ENCODE measurements at regions not wholly inside any gene's neighbourhood (a gene's known extent, or its start where the extent isn't known, plus 50 kb on each side); places are given as distances from the start of the nearest gene placed in this dataset.

GRCh38 chr21:19914028-19914427, 1084.2 kb upstream of the NCAM2 start:
- no peaks in the 10 kb centered on the region for H3K36me3 Mint-ChIP-seq
- TF ChIP-seq CTCF (conservative IDR thresholded peaks at IDR 0.05): no peak
- no peak overlapping the region for H3K4me3 Mint-ChIP-seq
- no peaks in the 10 kb centered on the region for H3K4me1 Mint-ChIP-seq (ENCODE audit: unreplicated experiment)
- no peaks in the 10 kb centered on the region for H3K9me3 Mint-ChIP-seq
- H3K27me3 Mint-ChIP-seq: no peaks in the 10 kb centered on the region
- DNase-seq (ENCODE audit: extremely low spot score, unreplicated experiment): no peak
- H3K27ac Mint-ChIP-seq: no peak overlapping the region

- no peaks in the 10 kb centered on the region for H3K36me3 Mint-ChIP-seq
- H3K27me3 Mint-ChIP-seq: no peaks in the 10 kb centered on the region
- no peak for TF ChIP-seq CTCF (conservative IDR thresholded peaks at IDR 0.05)
- H3K27ac Mint-ChIP-seq: no peak overlapping the region
- DNase-seq (ENCODE audit: extremely low spot score, unreplicated experiment): no peak
- no peak overlapping the region for H3K4me3 Mint-ChIP-seq
- H3K4me1 Mint-ChIP-seq (ENCODE audit: unreplicated experiment): peaks cover 4% of the 10 kb centered on the region
- no peaks in the 10 kb centered on the region for H3K9me3 Mint-ChIP-seq
These were observed 1077.0 kb upstream of the NCAM2 start for GRCh38 chr21:19921211-19921610.

DNA sequence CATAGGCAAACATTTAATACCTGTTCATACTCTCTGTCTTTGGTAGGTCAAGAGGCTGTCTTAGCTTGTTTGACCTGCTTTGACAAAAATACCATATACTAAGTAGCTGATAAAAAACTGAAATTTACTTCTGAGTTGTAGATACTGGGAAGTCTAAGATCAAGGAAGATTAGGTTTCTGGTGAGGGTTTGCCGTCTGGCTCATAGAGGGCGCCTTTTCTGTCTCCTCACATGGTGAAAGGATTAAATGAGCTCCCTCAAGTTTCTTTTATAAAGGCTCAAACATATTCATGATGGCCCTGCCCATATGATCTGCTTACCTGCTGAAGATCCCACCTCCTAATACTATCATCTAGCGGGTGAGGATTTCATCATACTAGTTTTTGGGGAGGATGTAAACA, 1076.1 kb upstream of the NCAM2 start:
- H3K36me3 Mint-ChIP-seq: no peaks in the 10 kb centered on the region
- no peak for TF ChIP-seq CTCF (conservative IDR thresholded peaks at IDR 0.05)

DNA sequence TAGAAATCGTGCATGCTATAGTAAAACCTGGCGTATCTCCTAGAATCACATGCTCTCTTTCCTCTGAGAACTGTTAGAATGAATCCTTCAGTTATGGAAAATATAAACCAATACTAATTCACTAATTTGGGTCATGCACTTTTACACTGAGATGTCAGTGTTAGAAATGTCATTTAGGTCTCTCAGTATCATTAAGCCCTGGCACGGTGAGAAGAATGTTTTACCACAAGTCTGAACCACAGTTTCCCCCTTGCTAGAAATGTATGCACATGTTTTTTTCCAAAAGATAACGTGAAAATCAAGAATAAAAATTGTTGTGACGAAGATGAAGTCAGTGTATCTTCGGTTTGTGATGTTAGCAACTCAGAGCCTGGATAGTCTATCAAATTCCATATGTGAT, 1062.7 kb upstream of the NCAM2 start:
- no peak overlapping the region for H3K27ac Mint-ChIP-seq
- H3K27me3 Mint-ChIP-seq: no peaks in the 10 kb centered on the region
- TF ChIP-seq CTCF (conservative IDR thresholded peaks at IDR 0.05): no peak
- no peaks in the 10 kb centered on the region for H3K4me1 Mint-ChIP-seq (ENCODE audit: unreplicated experiment)
- H3K9me3 Mint-ChIP-seq: no peaks in the 10 kb centered on the region
- H3K36me3 Mint-ChIP-seq: no peaks in the 10 kb centered on the region
- H3K4me3 Mint-ChIP-seq: no peak overlapping the region
- no peak for DNase-seq (ENCODE audit: extremely low spot score, unreplicated experiment)

More for the DNA sequence above, 1076.1 kb upstream of the NCAM2 start:
- H3K4me3 Mint-ChIP-seq: no peak overlapping the region
- H3K27ac Mint-ChIP-seq: no peak overlapping the region
- peaks cover 4% of the 10 kb centered on the region for H3K4me1 Mint-ChIP-seq (ENCODE audit: unreplicated experiment)
- DNase-seq (ENCODE audit: extremely low spot score, unreplicated experiment): no peak
- no peaks in the 10 kb centered on the region for H3K27me3 Mint-ChIP-seq
- H3K9me3 Mint-ChIP-seq: no peaks in the 10 kb centered on the region

- Mint-ChIP-seq H3K9me3 (no peaks in the 10 kb centered on the region), H3K36me3 (no peaks in the 10 kb centered on the region), H3K27ac (no peak overlapping the region), H3K27me3 (no peaks in the 10 kb centered on the region), H3K4me3 (no peak overlapping the region), H3K4me1 (ENCODE audit: unreplicated experiment) (no peaks in the 10 kb centered on the region)
- no peak for TF ChIP-seq CTCF (conservative IDR thresholded peaks at IDR 0.05)
- no peak for DNase-seq (ENCODE audit: extremely low spot score, unreplicated experiment)
These were observed 1060.6 kb upstream of the NCAM2 start for GRCh38 chr21:19937619-19938018.

GRCh38 chr21:19941626-19942025, 1056.6 kb upstream of the NCAM2 start:
- Mint-ChIP-seq H3K9me3 (no peaks in the 10 kb centered on the region), H3K27ac (no peak overlapping the region), H3K27me3 (no peaks in the 10 kb centered on the region), H3K4me1 (ENCODE audit: unreplicated experiment) (no peaks in the 10 kb centered on the region), H3K4me3 (no peak overlapping the region), H3K36me3 (no peaks in the 10 kb centered on the region)
- no peak for TF ChIP-seq CTCF (conservative IDR thresholded peaks at IDR 0.05)
- DNase-seq (ENCODE audit: extremely low spot score, unreplicated experiment): no peak
